Coronary artery (tissue), 2 donors: ENCODE measurements at regions not wholly inside any gene's neighbourhood (a gene's known extent, or its start where the extent isn't known, plus 50 kb on each side); places are given as distances from the start of the nearest gene placed in this dataset.

Source experiments
- DNase-seq: peaks from one replicate; pipeline ENCODE4 v3.0.0-alpha.2; 2017; ENCODE audit warnings: low spot score
- H3K27ac ChIP-seq, 2 donors: fragments of 200-600 bp; sonication (generic); one replicate each; pipeline ENCODE4 v1.5.1; 2016 to 2019
- H3K4me3 ChIP-seq: fragments of 200-600 bp; sonication (generic); 2 replicates; pipeline ENCODE4 v1.5.1; 2016; ENCODE audit warnings: mild to moderate bottlenecking, moderate library complexity
- CTCF ChIP-seq: fragments of 200-600 bp; sonication (generic); IDR thresholded peaks from one replicate; pipeline ENCODE4 v1.5.1; 2019; ENCODE audit warnings: antibody characterized with exemption

- DNase-seq: no peak
- Histone ChIP-seq H3K27ac (no peak overlapping the region), H3K4me3 (no peak overlapping the region)
- TF ChIP-seq CTCF: no peak
Measured at GRCh38 chr1:98388441-98388840, 273.1 kb upstream of the SNX7 start.

- Histone ChIP-seq H3K27ac (no peak overlapping the region), H3K4me3 (no peak overlapping the region)
- DNase-seq: no peak
- no peak for TF ChIP-seq CTCF
Measured at GRCh38 chr1:98387701-98388100, 273.8 kb upstream of the SNX7 start.

- no peak for DNase-seq
- no peak overlapping the region for H3K27ac ChIP-seq
- no peak for TF ChIP-seq CTCF
- H3K4me3 ChIP-seq: no peak overlapping the region
Measured at GRCh38 chr1:98386675-98387440, 274.7 kb upstream of the SNX7 start.

- no peak overlapping the region for H3K27ac ChIP-seq
- no peak for DNase-seq
- TF ChIP-seq CTCF: no peak
- no peak overlapping the region for H3K4me3 ChIP-seq
Measured at GRCh38 chr1:98385652-98386051, 275.9 kb upstream of the SNX7 start.

- no peak overlapping the region for H3K4me3 ChIP-seq
- H3K27ac ChIP-seq: no peak overlapping the region
- no peak for DNase-seq
- no peak for TF ChIP-seq CTCF
Measured at GRCh38 chr1:98384461-98385141, 276.9 kb upstream of the SNX7 start.

GRCh38 chr1:98382986-98383740 is 278.4 kb upstream of the SNX7 start:
- H3K27ac ChIP-seq: no peak overlapping the region
- no peak overlapping the region for H3K4me3 ChIP-seq
- no peak for DNase-seq
- TF ChIP-seq CTCF: no peak
